GM12865 (cell line): ENCODE measurements at regions not wholly inside any gene's neighbourhood (a gene's known extent, or its start where the extent isn't known, plus 50 kb on each side); places are given as distances from the start of the nearest gene placed in this dataset.
"Not testable (repeated sequence)": the region's sequence is repeated elsewhere in the genome, so short reads cannot be mapped to it uniquely, and the experiment has no call there.

Source experiments
- DNase-seq: peaks from one replicate; pipeline ENCODE4 v3.0.0; 2010; ENCODE audit warnings: low read depth
- H3K4me3 ChIP-seq: 2 replicates; pipeline ENCODE4 v1.5.1; 2011; ENCODE audit warnings: mild to moderate bottlenecking, low read depth, low read length, control low read depth

DNA sequence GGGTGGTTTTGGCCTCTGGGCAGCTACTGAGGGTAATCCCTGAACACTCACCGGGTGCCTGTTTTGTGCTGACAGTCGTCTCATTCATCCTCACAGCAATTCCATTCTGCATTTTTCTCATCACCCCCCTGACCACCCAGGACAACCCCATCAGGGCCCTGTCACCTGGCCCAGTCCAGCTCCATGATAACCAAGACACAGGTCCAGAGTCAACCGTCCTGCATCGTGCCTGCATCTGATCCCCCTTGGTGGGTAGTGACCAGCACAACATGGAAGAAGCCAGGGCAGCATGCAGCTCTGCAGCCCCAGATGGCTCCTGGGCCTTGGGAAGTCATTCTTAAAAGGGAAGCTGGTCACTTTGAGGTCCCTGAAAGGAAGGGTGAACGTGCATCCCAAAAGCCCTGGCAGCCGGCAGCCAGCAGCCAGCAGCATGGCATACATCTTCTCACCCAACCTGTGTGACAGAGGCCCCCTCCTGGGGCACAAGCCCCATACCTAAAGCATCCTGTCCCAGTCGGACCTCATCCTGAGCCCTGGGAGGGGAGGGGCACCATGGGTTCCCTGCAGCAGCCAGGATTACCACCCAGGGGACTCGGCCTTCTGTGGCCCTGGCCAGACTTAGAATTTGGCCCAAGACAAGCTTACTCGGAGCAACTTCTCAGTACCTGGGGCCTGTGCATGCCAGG, 574.2 kb downstream of the CWH43 start:
- not testable (repeated sequence) for DNase-seq, H3K4me3 ChIP-seq

DNA sequence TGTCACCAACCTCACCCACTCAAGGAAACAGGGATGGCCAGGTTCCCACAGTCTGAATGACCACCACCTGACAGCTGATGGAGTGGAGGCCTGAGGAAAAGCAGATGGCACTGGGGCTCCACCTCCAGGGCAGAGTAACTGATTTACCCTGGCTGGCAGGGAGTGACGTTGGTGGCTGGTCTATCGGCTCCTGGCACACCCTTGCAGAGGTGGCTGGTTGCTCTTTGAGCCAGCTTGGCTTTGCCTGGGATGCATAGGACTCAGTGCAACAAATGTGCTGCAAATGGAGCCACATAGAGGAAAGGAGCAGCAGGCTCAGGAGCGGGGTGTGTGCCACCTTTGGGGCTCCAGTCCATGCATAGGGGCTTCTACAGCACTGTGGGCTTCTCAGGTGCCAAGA, 574.8 kb downstream of the CWH43 start:
- not testable (repeated sequence) for DNase-seq, H3K4me3 ChIP-seq

DNA sequence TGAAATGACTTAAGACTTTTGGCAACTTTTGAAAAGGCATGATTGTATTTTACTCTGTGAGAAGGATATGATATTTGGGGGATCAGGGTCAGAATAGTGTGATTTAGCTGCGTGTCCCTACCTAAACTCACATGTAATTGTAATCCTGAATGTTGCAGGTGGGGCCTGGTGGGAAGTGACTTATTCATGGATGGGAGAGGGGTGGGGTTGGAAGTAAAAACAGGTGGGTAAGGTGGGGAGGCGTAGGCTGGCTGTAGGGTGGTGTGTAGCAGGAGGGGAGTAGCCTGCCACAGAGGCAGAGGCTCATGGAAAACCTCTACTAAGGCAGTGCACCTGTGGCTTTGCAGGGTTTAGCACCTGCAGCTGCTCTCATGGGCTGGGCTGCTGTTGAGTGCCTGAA, 584.2 kb downstream of the CWH43 start:
- not testable (repeated sequence) for H3K4me3 ChIP-seq, DNase-seq

DNA sequence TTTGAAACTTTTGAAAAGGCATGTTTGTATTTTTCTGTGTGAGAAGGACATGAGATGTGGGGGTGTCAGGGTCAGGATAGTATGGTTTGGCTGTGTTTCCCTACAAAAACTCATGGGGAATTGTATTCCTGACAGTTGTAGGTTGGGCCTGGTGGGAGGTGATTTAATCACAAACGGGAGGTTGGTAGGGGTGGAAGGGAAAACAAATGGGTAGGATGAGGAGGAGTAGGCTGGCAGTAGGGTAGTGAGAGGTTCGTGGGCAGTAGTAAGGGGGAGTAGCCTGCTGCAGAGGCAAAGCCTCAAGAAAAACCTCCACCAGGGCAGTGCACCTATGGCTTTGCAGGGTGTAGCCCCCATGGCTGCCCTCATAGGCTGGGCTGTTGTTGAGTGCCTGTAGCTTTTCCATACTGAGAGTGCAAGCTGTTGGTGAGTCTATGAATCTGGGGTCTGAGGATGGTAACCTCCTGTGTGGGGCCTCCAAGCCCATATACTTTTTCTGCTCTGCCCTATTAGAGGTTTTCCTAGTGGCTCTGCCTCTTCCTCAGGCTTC, 587.7 kb downstream of the CWH43 start:
- not testable (repeated sequence) for DNase-seq, H3K4me3 ChIP-seq

DNA sequence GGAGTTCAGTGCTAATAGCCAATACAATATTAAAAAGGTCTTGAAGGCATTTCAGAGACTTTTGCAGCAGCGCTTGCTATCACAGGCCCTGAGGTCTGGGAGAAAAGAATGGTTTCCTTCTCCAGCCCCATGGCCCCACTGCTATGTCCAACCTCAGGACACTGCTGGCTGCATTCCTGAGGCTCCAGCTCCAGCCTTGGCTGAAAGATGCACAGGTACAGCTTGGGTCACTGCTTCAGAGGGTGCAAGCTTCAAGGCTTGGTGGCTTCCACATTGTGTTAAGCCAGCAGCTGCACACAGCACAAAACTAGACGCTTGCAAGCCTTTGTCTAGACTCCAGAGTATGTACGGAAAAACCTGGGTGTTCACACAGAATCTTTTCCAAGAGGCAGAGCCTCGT, 589.2 kb downstream of the CWH43 start:
- not testable (repeated sequence) for H3K4me3 ChIP-seq, DNase-seq

DNA sequence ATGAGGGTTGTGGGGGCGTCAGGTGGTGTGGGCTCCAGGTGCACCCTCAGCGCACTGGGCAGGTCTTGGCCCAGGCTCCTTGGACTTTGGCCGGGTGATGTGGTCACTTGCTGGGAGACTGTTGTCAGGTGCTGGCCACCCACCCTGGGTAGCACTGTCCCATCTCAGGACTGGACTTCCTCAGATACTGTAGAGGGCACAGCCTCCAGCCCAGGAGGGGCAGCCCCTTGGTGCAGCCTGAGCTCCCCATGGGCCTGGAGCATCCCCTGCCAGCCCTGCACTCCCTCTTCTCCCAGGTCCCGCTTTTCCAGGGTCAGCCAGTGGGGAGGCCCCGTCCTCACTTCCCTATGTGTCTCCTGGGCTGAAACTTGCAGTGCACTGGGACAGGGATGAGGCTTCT, 592.3 kb downstream of the CWH43 start:
- H3K4me3 ChIP-seq, DNase-seq: not testable (repeated sequence)

DNA sequence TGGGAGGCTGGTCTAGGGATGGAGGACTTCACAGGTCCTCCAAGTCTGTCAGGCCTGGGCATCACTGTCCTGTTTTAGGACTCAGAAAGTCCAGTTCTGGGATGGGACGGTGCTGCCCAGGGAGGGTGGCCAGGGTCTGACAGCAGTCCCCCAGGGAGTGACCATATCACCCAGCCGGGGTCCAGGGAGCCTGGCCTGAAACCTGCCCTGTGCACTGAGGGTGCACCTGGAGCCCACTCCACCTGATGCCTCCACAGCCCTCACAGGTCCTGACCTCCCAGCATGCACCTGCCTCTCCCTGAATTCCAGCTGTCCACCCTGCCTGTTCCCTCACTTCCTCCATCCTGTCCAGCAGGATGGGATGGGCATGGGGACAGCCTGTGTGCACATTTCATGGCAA, 592.8 kb downstream of the CWH43 start:
- DNase-seq, H3K4me3 ChIP-seq: not testable (repeated sequence)

DNA sequence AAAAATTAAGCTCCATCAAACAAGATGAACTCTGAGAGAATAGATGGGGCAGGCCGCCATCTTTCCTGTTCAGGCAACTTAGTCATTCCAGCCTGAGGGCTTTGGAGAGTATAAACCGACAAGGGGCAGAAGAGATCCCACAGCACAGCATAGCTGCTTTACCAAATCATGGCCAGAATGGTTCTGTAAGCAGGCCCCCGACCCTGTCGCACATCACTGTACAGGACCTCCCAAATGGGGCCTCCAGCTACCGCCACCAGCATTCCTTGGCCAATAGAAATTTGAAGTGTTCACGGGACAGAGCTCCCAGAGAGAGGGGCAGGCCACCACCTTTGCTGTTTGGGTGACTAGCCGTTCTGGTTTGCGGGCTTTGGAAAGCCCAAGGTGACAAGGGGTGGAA, 594.1 kb downstream of the CWH43 start:
- not testable (repeated sequence) for DNase-seq, H3K4me3 ChIP-seq

DNA sequence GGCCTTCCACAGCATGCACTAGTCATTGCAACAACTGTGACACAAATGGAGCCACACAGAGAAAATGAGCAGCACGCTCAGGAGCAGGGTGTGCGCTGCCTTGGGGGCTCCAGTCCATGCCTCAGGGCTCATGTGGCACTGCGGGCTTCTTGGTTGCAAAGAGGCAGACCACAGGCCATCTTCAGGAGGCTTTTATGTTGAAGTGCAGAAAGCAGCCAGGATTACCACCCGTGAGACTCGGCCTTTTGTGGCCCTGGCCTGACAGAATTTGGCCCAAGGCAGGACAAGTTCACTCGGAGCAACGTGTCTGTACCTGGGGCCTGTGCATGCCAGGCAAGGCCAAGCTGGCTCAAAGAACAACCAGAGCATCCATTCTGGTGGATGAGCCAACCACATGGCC, 602.3 kb downstream of the CWH43 start:
- DNase-seq, H3K4me3 ChIP-seq: not testable (repeated sequence)

DNA sequence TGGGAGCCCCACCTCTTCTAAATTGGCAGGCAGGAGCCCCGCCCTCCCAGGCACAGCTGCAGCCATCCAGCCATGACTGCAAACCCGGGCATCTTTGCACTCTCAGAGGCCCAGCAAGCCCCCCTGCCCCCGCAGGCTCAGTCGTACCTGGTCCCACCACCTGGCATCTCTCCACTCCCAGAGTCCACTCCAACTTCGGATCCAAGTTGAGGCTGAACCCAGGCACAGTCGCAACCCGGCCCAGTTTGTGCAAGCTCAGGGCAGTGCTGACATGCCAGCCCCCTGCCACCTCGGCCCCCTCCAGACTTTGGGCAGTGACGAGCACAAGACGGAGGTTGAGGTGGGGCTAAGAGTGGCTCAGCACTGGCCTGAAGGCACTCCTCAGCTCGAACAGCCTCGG, 632.4 kb downstream of the CWH43 start:
- H3K4me3 ChIP-seq, DNase-seq: not testable (repeated sequence)

DNA sequence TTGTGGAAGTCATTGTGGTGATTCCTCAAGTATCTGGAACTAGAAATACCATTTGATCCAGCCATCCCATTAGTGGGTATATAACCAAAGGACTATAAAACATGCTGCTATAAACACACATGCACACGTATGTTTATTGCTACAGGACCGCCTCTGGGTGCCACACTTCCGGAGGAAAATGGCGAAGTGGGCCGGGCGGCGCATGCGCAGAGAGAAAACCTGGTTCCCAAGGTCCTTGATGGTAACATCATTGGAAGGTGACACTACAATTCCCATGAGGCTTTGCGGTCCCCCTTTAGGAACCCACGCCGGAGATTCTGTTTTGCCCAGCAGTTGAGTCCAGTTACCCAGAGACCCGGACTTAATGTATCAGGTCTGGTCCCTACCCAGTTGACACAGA, 640.4 kb downstream of the CWH43 start:
- DNase-seq, H3K4me3 ChIP-seq: not testable (repeated sequence)
